Prostate gland (tissue), 2 donors: ENCODE measurements at regions not wholly inside any gene's neighbourhood (a gene's known extent, or its start where the extent isn't known, plus 50 kb on each side); places are given as distances from the start of the nearest gene placed in this dataset.

ENCODE experiments used
- CTCF ChIP-seq, 4 experiments: fragments of 200-600 bp in 2 of 4; fragments of 450-650 bp in 2 of 4; sonication (generic) in 2 of 4; IDR thresholded peaks; 1 replicate in 3 of 4; 2 replicates in 1 of 4; pipeline ENCODE4 v1.5.1; 2016 to 2019; ENCODE audit warnings: antibody characterized with exemption in 4 of 4, mild to moderate bottlenecking in 2 of 4, moderate library complexity in 2 of 4
- POLR2AphosphoS5 ChIP-seq: sonication (generic); formaldehyde crosslinking; IDR thresholded peaks from one replicate; pipeline ENCODE4 v1.6.1; 2017; ENCODE audit warnings: antibody characterized with exemption

DNA sequence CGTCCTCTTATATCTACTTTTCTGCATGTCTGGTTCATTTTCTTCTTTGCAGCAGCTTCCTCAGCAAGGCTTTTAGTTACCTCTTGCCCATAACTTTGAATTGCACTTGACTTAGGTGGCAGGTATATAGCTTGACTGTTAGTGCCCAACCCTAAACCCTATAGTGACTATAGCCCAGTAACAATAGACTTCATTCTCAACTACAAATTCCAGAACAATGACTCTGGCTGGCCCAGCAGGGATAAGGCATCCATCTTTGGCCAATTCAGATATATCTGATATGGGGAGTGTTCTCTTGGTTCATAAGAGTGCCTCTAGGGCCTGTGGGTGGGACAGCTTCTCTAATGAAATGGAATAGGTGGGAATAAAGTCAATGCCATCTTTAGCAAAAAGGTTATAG, 246.2 kb downstream of the DMRT2 start:
- TF ChIP-seq POLR2AphosphoS5, result no peak
- TF ChIP-seq CTCF (IDR thresholded peaks at IDR 0.05), result no peak
